HAP-1 (cell line): ENCODE measurements at regions not wholly inside any gene's neighbourhood (a gene's known extent, or its start where the extent isn't known, plus 50 kb on each side); places are given as distances from the start of the nearest gene placed in this dataset.

Experiments
- DNase-seq, 2 experiments: peaks; one replicate each; pipeline ENCODE4 v3.0.0-alpha.2; 2016 to 2020; ENCODE audit warnings: low spot score in 2 of 2
- H3K27me3 ChIP-seq: fragments of 250-450 bp; sonication (Bioruptor Pico); 2 replicates; pipeline ENCODE4 v1.5.1; 2020; ENCODE audit warnings: low read depth, mild to moderate bottlenecking, moderate library complexity
- H3K36me3 ChIP-seq: fragments of 250-450 bp; sonication (Bioruptor Pico); replicated peaks from 2 replicates; pipeline ENCODE4 v1.5.1; 2020; ENCODE audit warnings: mild to moderate bottlenecking
- H3K4me1 ChIP-seq: fragments of 250-450 bp; sonication (Bioruptor Pico); 2 replicates; pipeline ENCODE4 v1.5.1; 2020; ENCODE audit warnings: mild to moderate bottlenecking
- H3K4me3 ChIP-seq: fragments of 250-450 bp; sonication (Bioruptor Pico); 2 replicates; pipeline ENCODE4 v1.5.1; 2020; ENCODE audit warnings: mild to moderate bottlenecking, moderate library complexity
- H3K9me3 ChIP-seq: fragments of 250-450 bp; sonication (Bioruptor Pico); 2 replicates; pipeline ENCODE4 v1.5.1; 2020; ENCODE audit warnings: mild to moderate bottlenecking, moderate library complexity
- in situ Hi-C: fragments of 300-500 bp; cut with MboI; formaldehyde crosslinking; loops from 3 replicates; pipeline ENCODE4 v1.14.3; 2020; ENCODE audit warnings: low sequenced_read_pairs, inconsistent platforms, mixed read lengths

DNA sequence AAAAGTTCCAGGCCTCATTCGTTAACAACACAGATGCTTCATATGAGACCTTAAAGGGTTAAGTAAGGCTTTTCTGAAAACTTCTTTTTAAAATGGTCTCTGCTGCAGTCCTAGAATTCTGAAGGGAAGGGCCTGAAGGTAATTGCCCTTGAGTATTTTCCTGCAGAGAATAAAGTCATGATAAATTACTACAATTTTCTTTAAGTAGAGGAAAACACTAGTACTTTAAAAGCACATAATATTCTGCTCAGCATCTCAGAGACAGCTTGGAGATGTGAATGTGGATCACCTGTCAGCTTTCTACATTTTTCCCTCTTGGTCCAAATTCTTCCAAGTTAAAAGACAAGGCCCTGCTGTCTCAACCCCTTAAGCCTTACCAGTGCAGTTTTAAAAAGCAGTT is 419.5 kb downstream of the MFSD1 start:
- H3K27me3 ChIP-seq, result peaks cover 2% of the 10 kb centered on the region; the same call in 1 of the 2 replicates
- in situ Hi-C loops, result no loop called here
- no peaks in the 10 kb centered on the region for H3K9me3 ChIP-seq
- no peak overlapping the region for H3K4me3 ChIP-seq
- H3K36me3 ChIP-seq, result no peaks in the 10 kb centered on the region
- H3K4me1 ChIP-seq, result no peaks in the 10 kb centered on the region
- DNase-seq, result no peak

DNA sequence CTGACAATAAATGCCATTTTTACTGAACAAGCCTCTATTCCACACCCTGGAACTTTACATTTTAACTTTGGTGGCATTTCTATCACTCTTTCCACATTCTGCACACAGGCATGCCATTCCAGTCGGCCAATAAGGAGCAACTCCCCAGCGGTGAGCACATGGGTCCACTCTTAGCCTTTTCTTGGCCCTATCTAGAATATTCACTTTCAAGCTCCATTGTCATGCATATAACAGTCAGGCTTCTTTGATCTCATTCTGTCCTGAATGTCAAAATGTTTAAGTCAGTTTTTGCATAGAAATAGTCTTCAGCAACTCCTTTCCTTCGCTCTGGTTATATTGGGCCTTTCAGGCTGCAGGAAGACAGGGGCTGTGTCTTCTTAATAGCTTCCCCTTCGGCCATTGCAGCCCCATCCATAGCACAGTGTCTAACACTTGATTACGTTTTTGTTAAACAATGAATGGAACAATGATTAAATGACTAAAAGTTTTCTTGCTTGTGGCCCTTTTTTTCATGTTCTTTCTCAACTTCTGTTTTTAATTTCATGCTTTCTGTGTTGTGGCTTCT is 427.3 kb downstream of the MFSD1 start:
- no peaks in the 10 kb centered on the region for H3K36me3 ChIP-seq
- in situ Hi-C loops, result no loop called here

GRCh38 chr3:159232966-159233365 is 431.1 kb downstream of the MFSD1 start:
- H3K27me3 ChIP-seq, result no peaks in the 10 kb centered on the region
- no peak overlapping the region for H3K4me3 ChIP-seq
- H3K36me3 ChIP-seq, result no peaks in the 10 kb centered on the region
- no peaks in the 10 kb centered on the region for H3K9me3 ChIP-seq
- peaks cover 47% of the 10 kb centered on the region for H3K4me1 ChIP-seq
- DNase-seq, result no peak
- in situ Hi-C loops, result no loop called here

More for the DNA sequence above, 427.3 kb downstream of the MFSD1 start:
- Histone ChIP-seq H3K9me3 (no peaks in the 10 kb centered on the region), H3K4me1 (peaks cover 15% of the 10 kb centered on the region), H3K4me3 (no peak overlapping the region), H3K27me3 (no peaks in the 10 kb centered on the region)
- peak; percentile 66 to 93 for DNase-seq

DNA sequence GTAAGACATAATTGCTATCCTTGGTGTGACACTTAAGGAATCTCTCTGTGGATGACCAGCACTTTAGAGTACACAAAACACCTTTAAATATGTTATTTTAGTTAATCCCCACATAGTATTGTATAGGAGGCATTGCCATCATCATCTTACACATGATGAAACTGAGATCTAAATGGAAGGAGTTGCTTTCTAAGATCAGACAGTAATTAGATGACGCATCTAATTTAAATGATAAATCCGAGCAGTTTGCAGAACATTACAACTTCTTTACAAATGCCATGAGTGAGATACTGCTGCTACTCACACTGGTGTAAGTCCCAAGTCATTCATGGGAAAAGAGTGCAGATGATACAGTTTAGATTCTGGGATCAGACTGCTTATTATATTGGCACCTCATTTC is 431.9 kb downstream of the MFSD1 start:
- Histone ChIP-seq H3K9me3 (no peaks in the 10 kb centered on the region), H3K4me1 (peaks cover 45% of the 10 kb centered on the region), H3K36me3 (no peaks in the 10 kb centered on the region), H3K27me3 (no peaks in the 10 kb centered on the region), H3K4me3 (no peak overlapping the region)
- peak in 1 of 2 experiments; percentile 37 for DNase-seq
- in situ Hi-C loops, result no loop called here

DNA sequence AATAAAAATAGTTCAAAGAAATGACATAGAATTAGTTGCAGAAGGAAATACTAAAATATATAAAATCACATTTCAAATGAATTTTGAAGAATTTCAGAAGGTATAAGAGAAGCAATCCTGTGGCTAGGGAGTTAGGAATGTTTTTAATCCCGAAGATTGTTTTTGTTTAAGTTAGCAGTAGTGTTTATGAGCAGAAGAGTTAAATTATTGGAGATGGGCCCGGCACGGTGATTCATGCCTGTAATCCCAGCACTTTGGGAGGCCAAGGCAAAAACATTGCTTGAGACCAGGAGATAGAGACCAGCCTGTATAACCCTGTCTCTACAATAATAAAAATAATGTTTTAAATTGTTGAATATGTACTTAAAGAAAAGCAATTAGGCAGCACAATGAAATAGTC is 432.5 kb downstream of the MFSD1 start:
- in situ Hi-C loops, result no loop called here
- Histone ChIP-seq H3K4me1 (peaks cover 40% of the 10 kb centered on the region), H3K9me3 (no peaks in the 10 kb centered on the region), H3K27me3 (no peaks in the 10 kb centered on the region), H3K36me3 (no peaks in the 10 kb centered on the region), H3K4me3 (no peak overlapping the region)
- peak; percentile 21 to 27 for DNase-seq

- H3K9me3 ChIP-seq, result no peaks in the 10 kb centered on the region
- in situ Hi-C loops, result no loop called here
- H3K4me3 ChIP-seq, result no peak overlapping the region
- DNase-seq, result peak; percentile 64 to 94
- H3K27me3 ChIP-seq, result no peaks in the 10 kb centered on the region
- peaks cover 39% of the 10 kb centered on the region for H3K4me1 ChIP-seq
- no peaks in the 10 kb centered on the region for H3K36me3 ChIP-seq
Measured at GRCh38 chr3:159236321-159236720, 434.5 kb downstream of the MFSD1 start.

DNA sequence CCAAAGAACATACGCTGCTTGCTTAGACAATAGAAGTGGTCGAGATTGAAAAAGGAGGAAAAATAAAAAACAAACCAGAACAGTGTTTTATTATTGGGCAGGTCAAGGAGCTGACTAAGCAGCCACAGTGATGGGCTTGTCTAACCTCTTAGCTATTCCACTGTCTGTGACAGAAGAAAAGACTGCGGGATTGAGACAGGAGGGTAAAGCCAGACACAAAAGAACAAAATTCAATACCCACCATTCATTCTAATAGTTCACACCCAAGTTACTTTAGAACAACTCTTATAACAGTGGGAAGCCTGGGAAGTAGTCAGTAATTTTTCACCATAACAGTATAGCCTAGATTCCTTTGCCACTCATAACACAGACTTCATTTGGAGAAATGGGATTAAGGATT is 435.4 kb downstream of the MFSD1 start:
- H3K4me3 ChIP-seq, result no peak overlapping the region
- H3K4me1 ChIP-seq, result peaks cover 39% of the 10 kb centered on the region
- H3K27me3 ChIP-seq, result no peaks in the 10 kb centered on the region
- no peaks in the 10 kb centered on the region for H3K9me3 ChIP-seq
- H3K36me3 ChIP-seq, result no peaks in the 10 kb centered on the region
- peak; percentile 21 to 76 for DNase-seq
- in situ Hi-C loops, result no loop called here

GRCh38 chr3:159238646-159239045 is 436.8 kb downstream of the MFSD1 start:
- H3K36me3 ChIP-seq, result no peaks in the 10 kb centered on the region
- H3K4me1 ChIP-seq, result peaks cover 38% of the 10 kb centered on the region
- DNase-seq, result no peak
- H3K4me3 ChIP-seq, result no peak overlapping the region
- in situ Hi-C loops, result no loop called here
- H3K27me3 ChIP-seq, result no peaks in the 10 kb centered on the region
- no peaks in the 10 kb centered on the region for H3K9me3 ChIP-seq

GRCh38 chr3:159239059-159239458 is 437.2 kb downstream of the MFSD1 start:
- in situ Hi-C loops, result no loop called here
- Histone ChIP-seq H3K27me3 (no peaks in the 10 kb centered on the region), H3K4me3 (no peak overlapping the region), H3K9me3 (no peaks in the 10 kb centered on the region), H3K36me3 (no peaks in the 10 kb centered on the region), H3K4me1 (peaks cover 33% of the 10 kb centered on the region)
- DNase-seq, result no peak

- H3K4me1 ChIP-seq, result no peaks in the 10 kb centered on the region
- no peak overlapping the region for H3K4me3 ChIP-seq
- no peaks in the 10 kb centered on the region for H3K27me3 ChIP-seq
- H3K36me3 ChIP-seq, result no peaks in the 10 kb centered on the region
- DNase-seq, result no peak
- no peaks in the 10 kb centered on the region for H3K9me3 ChIP-seq
- in situ Hi-C loops, result no loop called here
Measured at GRCh38 chr3:159244933-159245332, 443.1 kb downstream of the MFSD1 start.

DNA sequence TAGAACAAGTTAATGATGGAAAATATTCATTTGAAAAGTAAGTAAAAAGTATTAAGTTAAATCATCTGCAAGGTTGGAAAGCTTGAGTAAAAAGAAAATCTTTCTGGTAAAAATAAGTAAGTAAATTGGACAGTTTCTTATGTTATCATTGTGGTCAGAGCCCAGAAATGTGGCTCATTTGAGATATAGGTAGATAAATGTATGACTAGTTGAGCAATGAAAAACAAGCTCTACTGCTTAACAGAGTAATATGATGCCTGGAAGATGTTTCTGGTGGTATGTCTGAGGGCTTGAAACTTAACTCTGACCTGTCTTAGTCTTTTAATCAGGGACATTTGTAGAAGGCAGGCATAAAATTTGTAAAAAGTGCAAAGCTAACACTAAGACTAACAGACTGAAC is 444.0 kb downstream of the MFSD1 start:
- DNase-seq, result no peak
- H3K27me3 ChIP-seq, result no peaks in the 10 kb centered on the region
- in situ Hi-C loops, result no loop called here
- H3K9me3 ChIP-seq, result no peaks in the 10 kb centered on the region
- H3K4me1 ChIP-seq, result no peaks in the 10 kb centered on the region
- H3K36me3 ChIP-seq, result no peaks in the 10 kb centered on the region
- no peak overlapping the region for H3K4me3 ChIP-seq

- Histone ChIP-seq H3K36me3 (no peaks in the 10 kb centered on the region), H3K4me3 (no peak overlapping the region), H3K9me3 (no peaks in the 10 kb centered on the region), H3K27me3 (no peaks in the 10 kb centered on the region), H3K4me1 (no peaks in the 10 kb centered on the region)
- in situ Hi-C loops, result no loop called here
- no peak for DNase-seq
Measured at GRCh38 chr3:159246385-159246784, 444.5 kb downstream of the MFSD1 start.

GRCh38 chr3:159249472-159250174 is 447.8 kb downstream of the MFSD1 start:
- H3K4me1 ChIP-seq, result no peaks in the 10 kb centered on the region
- no peaks in the 10 kb centered on the region for H3K9me3 ChIP-seq
- no peak overlapping the region for H3K4me3 ChIP-seq
- DNase-seq, result no peak
- no peaks in the 10 kb centered on the region for H3K36me3 ChIP-seq
- peaks cover 10% of the 10 kb centered on the region for H3K27me3 ChIP-seq
- in situ Hi-C loops, result loop anchor here (10.0 to 25.0 kb wide), 2 partner anchors 335 to 763 kb away; no protein-coding TSS in a partner anchor

DNA sequence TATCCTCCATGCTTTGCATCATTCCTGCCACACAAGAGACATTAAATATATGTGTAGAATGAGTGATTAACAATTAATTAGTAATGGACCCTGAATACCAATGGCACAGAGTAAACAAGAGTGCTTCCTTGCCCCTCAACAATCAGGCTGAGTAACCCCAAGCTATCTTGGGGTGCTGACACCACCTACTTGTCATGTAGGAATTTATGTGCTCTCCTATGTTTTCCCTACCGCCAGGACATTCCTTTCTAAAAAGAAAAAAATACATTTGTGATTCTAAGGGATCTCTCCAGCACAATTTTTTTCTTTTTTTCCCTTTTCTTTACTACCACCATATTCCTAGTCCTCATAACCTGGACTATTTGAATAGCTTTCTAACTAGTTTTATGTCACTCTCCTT is 449.1 kb downstream of the MFSD1 start:
- no peak for DNase-seq
- Histone ChIP-seq H3K27me3 (peaks cover 10% of the 10 kb centered on the region), H3K4me1 (no peaks in the 10 kb centered on the region), H3K4me3 (no peak overlapping the region), H3K9me3 (no peaks in the 10 kb centered on the region), H3K36me3 (no peaks in the 10 kb centered on the region)
- in situ Hi-C loops, result loop anchor here (10.0 to 25.0 kb wide), 2 partner anchors 336 to 761 kb away; no protein-coding TSS in a partner anchor
